Spleen (tissue), 7 donors: ENCODE measurements at regions not wholly inside any gene's neighbourhood (a gene's known extent, or its start where the extent isn't known, plus 50 kb on each side); places are given as distances from the start of the nearest gene placed in this dataset.

Experiments
- POLR2A ChIP-seq, 3 donors: fragments of 450-650 bp; IDR thresholded peaks; one replicate each; pipeline ENCODE4 v1.5.1; 2017; ENCODE audit warnings: antibody characterized with exemption in 3 of 3, mild to moderate bottlenecking in 1 of 3
- POLR2AphosphoS5 ChIP-seq, 3 donors: sonication (generic); formaldehyde crosslinking; IDR thresholded peaks; one replicate each; pipeline ENCODE4 v1.5.1; 2017; ENCODE audit warnings: antibody characterized with exemption in 3 of 3
- TF ChIP-seq, protein P1 (sequence below), 11 experiments: fragments of 200-600 bp in 7 of 11; fragments of 450-650 bp in 4 of 11; sonication (generic) in 4 of 11; IDR thresholded peaks in 8 of 11; conservative IDR thresholded peaks in 3 of 11; 1 replicate in 7 of 11; 2 replicates in 4 of 11; pipeline versions ENCODE4 v1.4.0 to v1.8.0; 2016 to 2021; ENCODE audit warnings: antibody characterized with exemption in 11 of 11, inconsistent platforms in 4 of 11, mild to moderate bottlenecking in 1 of 11
- donor health status: DM: no; HTN: no; CAD: no; lungs with moderate emphysema.
- donor health status: DM: no; HTN: no; CAD: no.
- donor health status: DM: no; HTN: no; CAD: no.

DNA sequence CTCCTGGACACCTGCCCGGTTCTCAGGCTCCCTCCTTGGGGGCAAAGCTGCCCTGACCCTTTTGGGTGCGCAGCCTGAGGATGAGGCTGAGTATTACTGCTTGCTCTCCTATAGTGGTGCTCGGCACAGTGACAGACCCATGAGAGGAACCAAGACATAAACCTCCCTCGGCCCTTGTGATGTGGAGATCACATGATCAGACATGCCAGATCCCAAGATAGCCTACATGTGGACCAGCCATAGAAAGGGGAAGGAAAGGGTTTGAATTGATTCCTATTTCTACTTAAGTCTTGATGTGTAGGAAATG lies 125.3 kb downstream of the VPREB1 start:
- TF ChIP-seq, protein P1, sequence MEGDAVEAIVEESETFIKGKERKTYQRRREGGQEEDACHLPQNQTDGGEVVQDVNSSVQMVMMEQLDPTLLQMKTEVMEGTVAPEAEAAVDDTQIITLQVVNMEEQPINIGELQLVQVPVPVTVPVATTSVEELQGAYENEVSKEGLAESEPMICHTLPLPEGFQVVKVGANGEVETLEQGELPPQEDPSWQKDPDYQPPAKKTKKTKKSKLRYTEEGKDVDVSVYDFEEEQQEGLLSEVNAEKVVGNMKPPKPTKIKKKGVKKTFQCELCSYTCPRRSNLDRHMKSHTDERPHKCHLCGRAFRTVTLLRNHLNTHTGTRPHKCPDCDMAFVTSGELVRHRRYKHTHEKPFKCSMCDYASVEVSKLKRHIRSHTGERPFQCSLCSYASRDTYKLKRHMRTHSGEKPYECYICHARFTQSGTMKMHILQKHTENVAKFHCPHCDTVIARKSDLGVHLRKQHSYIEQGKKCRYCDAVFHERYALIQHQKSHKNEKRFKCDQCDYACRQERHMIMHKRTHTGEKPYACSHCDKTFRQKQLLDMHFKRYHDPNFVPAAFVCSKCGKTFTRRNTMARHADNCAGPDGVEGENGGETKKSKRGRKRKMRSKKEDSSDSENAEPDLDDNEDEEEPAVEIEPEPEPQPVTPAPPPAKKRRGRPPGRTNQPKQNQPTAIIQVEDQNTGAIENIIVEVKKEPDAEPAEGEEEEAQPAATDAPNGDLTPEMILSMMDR (IDR thresholded peaks at IDR 0.05 in 8 of 11, conservative IDR thresholded peaks at IDR 0.05 in 3 of 11): no peak
- TF ChIP-seq POLR2A (IDR thresholded peaks at IDR 0.05): no peak
- no peak for TF ChIP-seq POLR2AphosphoS5 (IDR thresholded peaks at IDR 0.05)
